ENCODE measurements at regions not wholly inside any gene's neighbourhood (a gene's known extent, or its start where the extent isn't known, plus 50 kb on each side); places are given as distances from the start of the nearest gene placed in this dataset.
A peak's percentile ranks its signal among the peaks of the same experiment; 100 is the strongest.

- DNase-seq: peak in 2 of 3 donors; percentile 10 to 24
Observed at GRCh38 chr3:44058022-44058867, 183.4 kb upstream of the TOPAZ1 start.

DNA sequence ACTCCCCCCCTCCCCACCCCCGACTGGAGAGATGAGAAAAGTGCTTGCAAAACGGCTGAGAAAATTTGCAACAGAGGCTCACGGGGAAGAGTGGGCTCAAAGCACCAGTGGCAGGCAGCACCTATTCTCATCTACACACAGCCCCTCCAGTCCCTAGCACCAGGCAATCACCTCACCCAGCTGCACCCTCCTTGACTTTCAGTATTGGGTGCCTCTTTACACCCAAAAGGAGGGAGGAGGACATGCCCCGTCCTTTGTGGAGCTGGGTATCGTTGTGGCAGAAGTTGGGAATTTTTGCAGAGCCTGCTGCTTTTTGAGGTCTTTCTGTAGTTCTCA, 182.8 kb upstream of the TOPAZ1 start:
- no peak for DNase-seq

DNA sequence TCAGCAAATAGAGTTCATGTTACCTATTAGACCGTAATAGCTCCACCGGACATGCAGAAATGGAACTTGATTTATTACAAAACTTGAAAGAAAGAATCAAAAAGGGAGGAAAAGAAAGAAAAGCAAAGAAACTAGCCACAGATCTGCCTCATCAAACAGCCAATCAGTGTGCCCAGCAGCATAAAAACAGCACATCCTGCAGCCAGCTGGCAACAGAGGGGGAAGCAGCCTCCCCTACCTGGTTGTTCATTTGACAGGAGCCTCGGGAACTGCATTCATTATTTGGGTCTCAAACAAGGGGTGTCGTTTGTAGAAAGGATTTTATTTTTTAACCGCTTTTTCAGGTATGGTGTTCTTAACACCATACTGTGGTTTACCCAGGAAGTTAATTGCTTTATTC, 181.5 kb upstream of the TOPAZ1 start:
- no peak for DNase-seq

DNA sequence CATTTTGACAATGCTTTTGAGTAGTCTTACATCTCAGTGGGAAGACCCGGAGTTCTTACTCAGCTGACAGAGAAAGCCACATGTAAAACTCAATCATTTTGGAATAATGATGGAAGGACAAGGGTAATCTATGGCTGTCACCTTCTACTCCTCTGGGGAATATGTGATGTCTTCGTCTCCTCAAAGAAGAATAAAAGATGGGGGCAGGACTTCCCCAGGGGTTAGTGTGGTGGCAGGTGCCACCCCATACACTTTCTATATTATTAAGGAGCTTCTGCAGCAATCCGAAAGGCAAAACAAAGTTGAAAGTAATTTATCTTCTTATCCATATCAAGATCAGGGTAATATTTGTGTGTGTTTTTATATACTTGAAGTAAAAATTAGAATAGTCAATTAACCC, 180.4 kb upstream of the TOPAZ1 start:
- DNase-seq: no peak

DNA sequence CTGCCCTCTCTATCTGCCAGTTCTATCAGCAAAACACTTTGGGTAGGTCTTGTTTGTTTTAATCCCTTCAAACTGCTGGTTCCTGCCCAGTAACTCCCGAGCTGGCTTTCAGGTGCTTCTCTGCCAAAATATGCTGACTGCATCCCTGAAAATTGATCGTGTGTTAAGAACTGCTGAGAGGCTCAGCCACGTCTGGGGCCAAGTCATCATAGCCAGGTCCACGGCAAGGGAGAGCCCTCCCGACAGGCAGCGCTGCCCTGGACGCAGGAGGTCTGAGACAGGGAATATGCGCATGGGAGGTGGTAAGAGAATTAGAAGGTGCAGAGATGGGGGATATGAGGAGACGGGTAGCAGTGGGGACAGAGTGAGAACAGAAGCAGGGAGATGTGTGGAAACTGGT, 179.7 kb upstream of the TOPAZ1 start:
- DNase-seq: no peak

GRCh38 chr3:44065311-44066094, 176.2 kb upstream of the TOPAZ1 start:
- no peak for DNase-seq

GRCh38 chr3:44066806-44067205, 174.9 kb upstream of the TOPAZ1 start:
- DNase-seq: peak in 1 of 3 donors; percentile 22

- DNase-seq: no peak
Observed at GRCh38 chr3:44067431-44067830, 174.3 kb upstream of the TOPAZ1 start.

DNA sequence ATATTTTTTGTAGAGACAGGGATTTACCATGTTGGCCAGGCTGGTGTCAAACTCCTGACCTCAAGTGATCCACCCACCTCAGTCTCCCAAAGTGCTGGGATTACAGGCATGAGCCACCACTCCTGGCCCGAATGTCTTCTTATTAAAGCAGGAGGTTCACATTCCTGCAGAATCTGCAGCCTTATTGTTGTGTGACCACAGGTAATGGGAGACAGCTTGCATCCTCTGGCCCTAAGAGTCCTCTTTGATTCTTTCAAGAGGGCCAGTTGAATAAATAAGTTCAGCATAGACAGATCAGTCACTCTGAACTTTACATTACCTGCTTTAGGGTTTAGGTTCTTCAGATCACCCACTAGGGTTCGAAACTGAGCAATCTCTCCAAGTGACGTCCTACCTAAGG, 172.9 kb upstream of the TOPAZ1 start:
- no peak for DNase-seq

- no peak for DNase-seq
Observed at GRCh38 chr3:44069276-44069675, 172.4 kb upstream of the TOPAZ1 start.

GRCh38 chr3:44070841-44071546, 170.7 kb upstream of the TOPAZ1 start:
- DNase-seq: no peak

DNA sequence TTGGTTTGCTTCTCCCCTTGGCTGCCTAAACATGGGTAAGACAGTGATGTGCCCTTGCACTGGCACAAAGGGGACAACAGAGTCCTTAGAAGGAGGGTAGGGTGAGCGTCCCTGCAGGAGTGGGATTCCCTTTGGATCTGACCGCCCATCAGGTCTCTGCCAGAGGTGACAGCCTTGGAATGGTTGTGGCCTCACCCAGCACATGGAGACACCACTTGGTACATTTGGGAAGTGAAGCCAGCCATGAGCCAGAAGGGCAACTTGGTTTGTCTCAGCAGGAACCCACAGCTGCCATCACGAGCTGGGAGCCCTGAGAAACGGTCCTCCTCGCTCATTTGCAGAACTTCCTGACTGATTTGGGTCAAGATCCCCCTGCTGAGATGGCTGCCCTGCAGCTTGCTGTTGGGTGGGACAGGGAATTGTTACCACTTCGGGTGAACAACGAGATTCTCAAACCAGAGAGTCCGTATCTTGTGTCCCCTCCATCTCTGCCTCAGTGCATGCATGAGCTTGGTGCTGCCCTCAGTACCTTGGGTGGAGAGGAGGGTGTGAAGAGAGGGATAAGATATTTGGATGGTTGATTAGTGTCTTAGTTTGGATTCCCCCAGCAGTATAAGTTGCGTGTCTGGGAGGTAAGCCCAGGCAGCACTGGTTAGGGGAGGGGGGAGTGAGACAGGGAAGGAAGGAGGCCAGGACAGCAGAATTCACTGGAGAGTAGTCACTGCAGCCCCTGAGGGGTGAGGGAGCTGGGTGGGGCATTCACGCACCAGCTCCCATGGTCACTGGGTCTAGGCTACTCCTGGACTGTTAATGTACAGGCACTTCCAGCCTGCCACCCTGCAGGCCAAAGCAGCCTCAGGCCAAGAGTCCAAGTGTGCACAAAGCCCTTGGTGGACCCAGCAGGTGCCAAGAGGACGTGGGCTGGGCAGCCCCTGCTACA, 168.8 kb upstream of the TOPAZ1 start:
- no peak for DNase-seq

- DNase-seq: no peak
Observed at GRCh38 chr3:44074181-44074580, 167.5 kb upstream of the TOPAZ1 start.

GRCh38 chr3:44076221-44076829, 165.4 kb upstream of the TOPAZ1 start:
- DNase-seq: no peak

GRCh38 chr3:44077267-44077666, 164.4 kb upstream of the TOPAZ1 start:
- peak in 2 of 3 donors; percentile 8 to 11 for DNase-seq

- no peak for DNase-seq
Observed at GRCh38 chr3:44078863-44079262, 162.8 kb upstream of the TOPAZ1 start.

DNA sequence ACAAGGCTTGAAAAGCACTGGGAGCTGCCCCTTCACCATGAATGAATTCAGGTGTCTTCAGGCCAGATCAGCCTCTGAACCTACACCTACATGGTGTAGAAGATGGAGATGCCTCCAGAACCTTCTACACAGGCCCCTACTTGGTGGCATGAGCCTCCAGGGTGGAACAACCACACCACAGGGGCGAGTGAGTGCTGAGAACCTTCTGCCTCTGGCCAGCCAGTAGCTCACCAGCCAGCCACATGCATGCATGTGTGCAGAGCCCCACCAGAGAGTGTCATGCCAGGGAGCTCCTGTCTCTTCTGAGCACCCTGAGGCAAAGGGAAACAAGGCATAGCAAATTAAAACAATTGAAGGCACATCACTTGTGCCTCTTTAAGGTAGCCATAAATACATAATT, 161.8 kb upstream of the TOPAZ1 start:
- DNase-seq: no peak

DNA sequence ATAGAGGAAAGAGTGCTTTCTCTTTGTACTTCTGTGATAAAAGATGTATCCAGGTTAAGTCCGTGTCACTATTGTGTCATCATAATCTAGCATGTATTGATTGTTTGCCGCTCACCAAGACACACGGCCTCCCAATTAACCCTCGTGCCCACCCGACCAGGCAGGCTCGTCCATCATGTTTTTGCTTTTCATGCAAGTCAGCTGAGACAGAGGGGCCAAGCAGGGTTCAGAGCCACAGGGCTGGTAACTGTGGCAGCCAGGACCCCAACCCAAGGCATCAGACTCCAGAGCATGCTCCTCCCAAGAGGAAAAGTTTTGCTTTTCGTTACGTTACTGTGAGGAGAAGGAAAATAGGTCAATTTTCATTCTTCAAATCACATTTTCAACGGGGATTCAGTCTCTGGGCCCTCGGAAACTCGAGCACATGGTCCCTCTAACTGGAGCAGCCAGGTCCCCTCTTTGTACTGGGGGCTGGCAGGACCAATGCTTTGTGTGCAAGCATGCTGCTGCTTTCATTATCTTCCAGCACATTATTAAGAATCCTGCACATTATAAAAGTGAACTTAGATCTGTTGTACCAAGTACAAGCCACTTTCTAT, 161.1 kb upstream of the TOPAZ1 start:
- DNase-seq: no peak

GRCh38 chr3:44090036-44090435, 151.7 kb upstream of the TOPAZ1 start:
- no peak for DNase-seq

GRCh38 chr3:44092497-44092896, 149.2 kb upstream of the TOPAZ1 start:
- DNase-seq: no peak

DNA sequence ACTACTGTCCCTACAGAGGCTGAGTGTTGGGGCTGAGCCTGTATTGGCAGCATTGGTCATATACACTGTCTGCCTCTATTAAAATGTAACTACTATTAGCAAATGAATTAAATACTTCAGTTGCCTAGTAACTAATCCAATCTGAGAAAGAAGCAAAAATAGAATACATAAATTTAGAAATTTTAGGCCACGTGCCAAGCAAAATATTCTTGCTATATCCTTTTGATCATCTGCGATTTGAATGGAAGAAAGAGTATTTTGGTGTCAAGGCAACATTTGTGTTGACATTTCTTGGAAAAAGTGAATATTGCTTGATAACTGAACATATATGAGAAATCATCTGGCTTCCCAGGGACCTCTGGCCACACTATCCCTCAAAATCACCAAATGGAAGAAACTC, 148.2 kb upstream of the TOPAZ1 start:
- no peak for DNase-seq
